GM21717 (cell line): ENCODE measurements at regions not wholly inside any gene's neighbourhood (a gene's known extent, or its start where the extent isn't known, plus 50 kb on each side); places are given as distances from the start of the nearest gene placed in this dataset.

Source experiments
- ATAC-seq: cut with Tn5 transposase; IDR thresholded peaks from one replicate; pipeline ENCODE4 v1.9.1; 2021; ENCODE audit warnings: mild to moderate bottlenecking, moderate library complexity; ENCODE audit not compliant: unreplicated experiment

GRCh38 chr1:227451057-227451456 lies 112.3 kb upstream of the ZNF678 start:
- ATAC-seq = no peak

- no peak for ATAC-seq
Measured at GRCh38 chr1:227450489-227450888, 112.9 kb upstream of the ZNF678 start.

- ATAC-seq = no peak
Measured at GRCh38 chr1:227449741-227450441, 113.5 kb upstream of the ZNF678 start.

GRCh38 chr1:227449051-227449450 lies 114.3 kb upstream of the ZNF678 start:
- ATAC-seq = peak; percentile 56

- ATAC-seq = no peak
Measured at GRCh38 chr1:227447531-227447990, 115.8 kb upstream of the ZNF678 start.

GRCh38 chr1:227445746-227446145 lies 117.6 kb upstream of the ZNF678 start:
- ATAC-seq = no peak

- no peak for ATAC-seq
Measured at GRCh38 chr1:227445092-227445674, 118.2 kb upstream of the ZNF678 start.

GRCh38 chr1:227440182-227440581 lies 121.9 kb upstream of the CDC42BPA start:
- no peak for ATAC-seq

GRCh38 chr1:227437495-227438008 lies 119.3 kb upstream of the CDC42BPA start:
- ATAC-seq = no peak

- ATAC-seq = no peak
Measured at GRCh38 chr1:227434808-227435444, 116.6 kb upstream of the CDC42BPA start.

GRCh38 chr1:227433663-227434341 lies 115.5 kb upstream of the CDC42BPA start:
- no peak for ATAC-seq

- no peak for ATAC-seq
Measured at GRCh38 chr1:227432981-227433380, 114.7 kb upstream of the CDC42BPA start.

GRCh38 chr1:227432181-227432535 lies 113.9 kb upstream of the CDC42BPA start:
- no peak for ATAC-seq

GRCh38 chr1:227429447-227430359 lies 111.4 kb upstream of the CDC42BPA start:
- ATAC-seq = no peak

- ATAC-seq = no peak
Measured at GRCh38 chr1:227428803-227429202, 110.5 kb upstream of the CDC42BPA start.

GRCh38 chr1:227427411-227427810 lies 109.1 kb upstream of the CDC42BPA start:
- no peak for ATAC-seq

GRCh38 chr1:227424953-227425352 lies 106.7 kb upstream of the CDC42BPA start:
- no peak for ATAC-seq

GRCh38 chr1:227424159-227424680 lies 105.9 kb upstream of the CDC42BPA start:
- no peak for ATAC-seq

GRCh38 chr1:227422581-227422980 lies 104.3 kb upstream of the CDC42BPA start:
- no peak for ATAC-seq

GRCh38 chr1:227420147-227420546 lies 101.9 kb upstream of the CDC42BPA start:
- no peak for ATAC-seq
